ENCODE measurements at regions not wholly inside any gene's neighbourhood (a gene's known extent, or its start where the extent isn't known, plus 50 kb on each side); places are given as distances from the start of the nearest gene placed in this dataset.

DNA sequence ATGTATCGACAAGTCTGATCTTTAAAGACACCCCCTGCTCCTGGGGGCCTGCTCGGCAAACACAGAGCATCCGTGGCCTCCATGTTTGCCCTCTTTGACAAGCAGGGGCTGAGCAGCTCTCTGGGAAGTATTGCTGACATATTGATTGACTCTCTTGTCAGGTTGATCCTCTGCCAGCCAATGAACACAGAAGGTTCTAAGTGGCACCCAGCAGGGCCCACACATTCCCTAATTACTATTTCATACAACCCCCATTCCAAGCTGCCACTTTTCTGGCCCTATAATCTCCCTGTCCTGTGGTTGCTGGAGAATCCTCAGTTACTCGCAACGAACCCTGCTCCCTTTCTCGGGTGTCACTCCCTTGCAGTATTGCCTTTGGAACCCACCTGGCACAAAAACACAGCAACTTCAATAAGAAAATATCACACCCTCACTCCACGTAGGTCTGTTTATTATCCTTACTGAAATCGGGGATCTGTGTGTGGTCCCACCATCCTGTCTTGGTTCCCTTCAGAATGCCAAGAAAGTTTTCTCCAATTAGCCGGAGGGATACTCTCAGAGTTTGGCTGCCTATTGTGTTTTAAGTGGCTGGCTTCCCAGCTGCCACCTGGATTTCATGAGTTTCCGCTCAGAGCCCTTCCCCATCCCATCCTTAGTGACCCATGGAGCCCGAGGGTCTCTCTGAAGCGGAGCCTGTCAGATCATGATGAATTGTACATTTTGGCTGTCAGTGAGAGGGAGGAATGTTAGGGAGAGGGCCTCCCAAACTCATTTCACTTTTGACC is 249.0 kb upstream of the WWC1 start:
- H3K9ac ChIP-seq (ENCODE audit: low read length) = no peak overlapping the region
- no peaks in the 10 kb centered on the region for H3K4me1 ChIP-seq (ENCODE audit: insufficient read depth, low read length, severe bottlenecking)
- no peak overlapping the region for H2AFZ ChIP-seq (ENCODE audit: low read length)
- H3K4me3 ChIP-seq (ENCODE audit: low read depth, low read length, poor library complexity, severe bottlenecking) = no peak overlapping the region
- no peaks in the 10 kb centered on the region for H3K9me3 ChIP-seq (ENCODE audit: low read length)
- H4K20me1 ChIP-seq (ENCODE audit: insufficient read depth, low read length) = no peaks in the 10 kb centered on the region
- H3F3A ChIP-seq (ENCODE audit: insufficient read depth, low read length) = no peaks in the 10 kb centered on the region
- no peak overlapping the region for H3K27ac ChIP-seq (ENCODE audit: low read depth, low read length, poor library complexity, severe bottlenecking)
- no peaks in the 10 kb centered on the region for H3K36me3 ChIP-seq (ENCODE audit: insufficient read depth, low read length)
- no peak overlapping the region for H3K4me2 ChIP-seq (ENCODE audit: low read length)
- no peaks in the 10 kb centered on the region for H3K27me3 ChIP-seq (ENCODE audit: insufficient read depth, low read length)
- TF ChIP-seq, protein P1, sequence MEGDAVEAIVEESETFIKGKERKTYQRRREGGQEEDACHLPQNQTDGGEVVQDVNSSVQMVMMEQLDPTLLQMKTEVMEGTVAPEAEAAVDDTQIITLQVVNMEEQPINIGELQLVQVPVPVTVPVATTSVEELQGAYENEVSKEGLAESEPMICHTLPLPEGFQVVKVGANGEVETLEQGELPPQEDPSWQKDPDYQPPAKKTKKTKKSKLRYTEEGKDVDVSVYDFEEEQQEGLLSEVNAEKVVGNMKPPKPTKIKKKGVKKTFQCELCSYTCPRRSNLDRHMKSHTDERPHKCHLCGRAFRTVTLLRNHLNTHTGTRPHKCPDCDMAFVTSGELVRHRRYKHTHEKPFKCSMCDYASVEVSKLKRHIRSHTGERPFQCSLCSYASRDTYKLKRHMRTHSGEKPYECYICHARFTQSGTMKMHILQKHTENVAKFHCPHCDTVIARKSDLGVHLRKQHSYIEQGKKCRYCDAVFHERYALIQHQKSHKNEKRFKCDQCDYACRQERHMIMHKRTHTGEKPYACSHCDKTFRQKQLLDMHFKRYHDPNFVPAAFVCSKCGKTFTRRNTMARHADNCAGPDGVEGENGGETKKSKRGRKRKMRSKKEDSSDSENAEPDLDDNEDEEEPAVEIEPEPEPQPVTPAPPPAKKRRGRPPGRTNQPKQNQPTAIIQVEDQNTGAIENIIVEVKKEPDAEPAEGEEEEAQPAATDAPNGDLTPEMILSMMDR (IDR thresholded peaks at IDR 0.05; ENCODE audit: low read length) = no peak
- TF ChIP-seq EZH2 (IDR thresholded peaks at IDR 0.05; ENCODE audit: borderline replicate concordance, low read length) = no peak
- no peaks in the 10 kb centered on the region for H3K9me2 ChIP-seq (ENCODE audit: low read depth, low read length)
- H3K79me2 ChIP-seq (ENCODE audit: insufficient read depth, low read length) = no peaks in the 10 kb centered on the region

DNA sequence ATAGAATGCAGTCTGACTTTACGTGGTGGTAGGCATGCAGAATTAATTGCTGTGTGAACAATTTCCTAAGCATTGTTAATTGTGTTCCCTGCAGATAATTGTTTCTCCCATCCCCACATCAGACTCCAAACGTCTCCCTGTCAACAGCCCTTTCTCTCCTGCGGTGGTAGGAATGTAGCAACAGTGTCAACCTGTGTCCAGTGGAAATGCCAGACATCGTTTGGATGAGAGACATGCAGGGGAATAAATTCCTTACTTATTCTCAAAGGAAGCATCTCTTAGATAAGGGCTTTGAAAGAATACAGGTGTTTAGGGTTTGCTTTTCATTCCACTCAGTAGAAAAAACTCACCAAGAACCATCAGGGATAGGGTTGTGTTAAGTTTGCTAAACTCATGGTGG is 245.3 kb upstream of the WWC1 start:
- Histone ChIP-seq H3K27me3 (ENCODE audit: insufficient read depth, low read length) (no peaks in the 10 kb centered on the region), H3K9me2 (ENCODE audit: low read depth, low read length) (no peaks in the 10 kb centered on the region), H3F3A (ENCODE audit: insufficient read depth, low read length) (no peaks in the 10 kb centered on the region), H3K4me1 (ENCODE audit: insufficient read depth, low read length, severe bottlenecking) (no peaks in the 10 kb centered on the region), H2AFZ (ENCODE audit: low read length) (no peak overlapping the region), H4K20me1 (ENCODE audit: insufficient read depth, low read length) (no peaks in the 10 kb centered on the region), H3K9ac (ENCODE audit: low read length) (no peak overlapping the region), H3K36me3 (ENCODE audit: insufficient read depth, low read length) (no peaks in the 10 kb centered on the region), H3K27ac (ENCODE audit: low read depth, low read length, poor library complexity, severe bottlenecking) (no peak overlapping the region), H3K4me3 (ENCODE audit: low read depth, low read length, poor library complexity, severe bottlenecking) (no peak overlapping the region), H3K9me3 (ENCODE audit: low read length) (no peaks in the 10 kb centered on the region), H3K4me2 (ENCODE audit: low read length) (no peak overlapping the region), H3K79me2 (ENCODE audit: insufficient read depth, low read length) (no peaks in the 10 kb centered on the region)
- TF ChIP-seq EZH2 (IDR thresholded peaks at IDR 0.05; ENCODE audit: borderline replicate concordance, low read length) = no peak
- TF ChIP-seq, protein P1 (IDR thresholded peaks at IDR 0.05; ENCODE audit: low read length) = no peak

DNA sequence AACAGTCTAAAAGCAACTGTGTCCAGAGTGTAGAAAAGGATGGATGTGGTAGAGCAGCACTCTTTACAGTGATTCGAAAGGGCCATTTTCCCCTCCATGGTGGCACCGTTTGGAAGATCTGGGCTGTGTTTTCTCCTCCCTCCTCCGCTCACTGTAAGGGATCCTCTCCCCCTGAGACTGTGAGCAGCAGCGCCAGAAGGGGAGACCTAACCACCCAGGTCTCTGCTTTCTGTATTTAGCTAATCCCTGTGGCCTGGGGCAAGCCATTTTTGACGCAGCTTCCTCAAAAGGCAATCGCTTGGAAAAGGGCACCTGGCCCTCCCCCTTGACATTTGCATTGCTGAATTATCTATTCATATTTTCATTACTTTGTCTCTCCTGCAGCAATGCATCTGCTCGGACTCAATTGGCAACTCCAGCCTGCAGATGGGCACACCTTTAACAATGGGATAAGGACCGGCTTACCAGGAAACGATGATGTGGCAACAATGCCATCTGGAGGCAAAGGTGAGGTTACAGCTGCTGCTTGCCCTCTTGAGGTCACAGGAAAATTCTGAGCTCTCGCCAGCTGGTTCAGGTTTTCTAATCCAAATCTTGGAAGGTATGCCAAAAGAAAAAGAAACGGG is 244.3 kb upstream of the WWC1 start:
- H3F3A ChIP-seq (ENCODE audit: insufficient read depth, low read length) = no peaks in the 10 kb centered on the region

More for the DNA sequence above, 244.3 kb upstream of the WWC1 start:
- Histone ChIP-seq H3K4me2 (ENCODE audit: low read length) (no peak overlapping the region), H3K4me3 (ENCODE audit: low read depth, low read length, poor library complexity, severe bottlenecking) (no peak overlapping the region), H3K36me3 (ENCODE audit: insufficient read depth, low read length) (no peaks in the 10 kb centered on the region), H3K9ac (ENCODE audit: low read length) (no peak overlapping the region), H3K27ac (ENCODE audit: low read depth, low read length, poor library complexity, severe bottlenecking) (no peak overlapping the region), H3K79me2 (ENCODE audit: insufficient read depth, low read length) (no peaks in the 10 kb centered on the region), H4K20me1 (ENCODE audit: insufficient read depth, low read length) (no peaks in the 10 kb centered on the region), H3K4me1 (ENCODE audit: insufficient read depth, low read length, severe bottlenecking) (no peaks in the 10 kb centered on the region), H3K9me3 (ENCODE audit: low read length) (no peaks in the 10 kb centered on the region), H2AFZ (ENCODE audit: low read length) (no peak overlapping the region), H3K9me2 (ENCODE audit: low read depth, low read length) (no peaks in the 10 kb centered on the region), H3K27me3 (ENCODE audit: insufficient read depth, low read length) (no peaks in the 10 kb centered on the region)
- no peak for TF ChIP-seq EZH2 (IDR thresholded peaks at IDR 0.05; ENCODE audit: borderline replicate concordance, low read length)
- TF ChIP-seq, protein P1 (IDR thresholded peaks at IDR 0.05; ENCODE audit: low read length) = peak; percentile 65
